Head of caudate nucleus (tissue), 42 donors: ENCODE measurements at regions not wholly inside any gene's neighbourhood (a gene's known extent, or its start where the extent isn't known, plus 50 kb on each side); places are given as distances from the start of the nearest gene placed in this dataset.
A peak's percentile ranks its signal among the peaks of the same experiment; 100 is the strongest.

Experiments used
- DNase-seq, 42 donors: peaks; one replicate each; pipeline versions ENCODE4 v3.0.0 to v3.0.0-alpha.2; 2020 to 2021; ENCODE audit warnings: mixed read lengths in 7 of 42
- intact Hi-C: fragments of 100-400 bp; cut with DNase I; formaldehyde crosslinking; loops from one replicate; pipeline ENCODE4 v1.15.0; 2022

GRCh38 chr19:28843761-28844492 lies 369.0 kb downstream of the UQCRFS1 start:
- intact Hi-C loops, result no loop called here
- DNase-seq, result no peak

GRCh38 chr19:28841531-28841930 lies 371.4 kb downstream of the UQCRFS1 start:
- no peak for DNase-seq
- intact Hi-C loops, result no loop called here

GRCh38 chr19:28840891-28841290 lies 372.1 kb downstream of the UQCRFS1 start:
- intact Hi-C loops, result no loop called here

GRCh38 chr19:28839455-28839854 lies 373.5 kb downstream of the UQCRFS1 start:
- intact Hi-C loops, result no loop called here

More at GRCh38 chr19:28840891-28841290, 372.1 kb downstream of the UQCRFS1 start:
- no peak for DNase-seq

GRCh38 chr19:28838909-28839308 lies 374.0 kb downstream of the UQCRFS1 start:
- intact Hi-C loops, result no loop called here
- DNase-seq, result no peak

More at GRCh38 chr19:28839455-28839854, 373.5 kb downstream of the UQCRFS1 start:
- no peak for DNase-seq

- intact Hi-C loops, result no loop called here
- DNase-seq, result no peak
Observed at GRCh38 chr19:28836421-28836820, 376.5 kb downstream of the UQCRFS1 start.

GRCh38 chr19:28834996-28835395 lies 378.0 kb downstream of the UQCRFS1 start:
- DNase-seq, result no peak
- intact Hi-C loops, result no loop called here

GRCh38 chr19:28831462-28831861 lies 381.5 kb downstream of the UQCRFS1 start:
- no peak for DNase-seq
- intact Hi-C loops, result no loop called here

- peak in 12 of 42 donors; percentile 3 to 48 (median 20) for DNase-seq
- intact Hi-C loops, result no loop called here
Observed at GRCh38 chr19:28829762-28830161, 383.2 kb downstream of the UQCRFS1 start.

- DNase-seq, result no peak
- intact Hi-C loops, result no loop called here
Observed at GRCh38 chr19:28829359-28829758, 383.6 kb downstream of the UQCRFS1 start.

- no peak for DNase-seq
- intact Hi-C loops, result no loop called here
Observed at GRCh38 chr19:28828276-28828870, 384.6 kb downstream of the UQCRFS1 start.

- peak in 1 of 42 donors; percentile 18 for DNase-seq
- intact Hi-C loops, result no loop called here
Observed at GRCh38 chr19:28827382-28827781, 385.6 kb downstream of the UQCRFS1 start.

- intact Hi-C loops, result no loop called here
- no peak for DNase-seq
Observed at GRCh38 chr19:28823338-28823961, 389.5 kb downstream of the UQCRFS1 start.

- DNase-seq, result no peak
- intact Hi-C loops, result no loop called here
Observed at GRCh38 chr19:28820289-28820688, 392.7 kb downstream of the UQCRFS1 start.

GRCh38 chr19:28815257-28815656 lies 397.7 kb downstream of the UQCRFS1 start:
- intact Hi-C loops, result no loop called here
- DNase-seq, result no peak

GRCh38 chr19:28794301-28794700 lies 418.6 kb downstream of the UQCRFS1 start:
- intact Hi-C loops, result no loop called here
- no peak for DNase-seq

GRCh38 chr19:28793391-28794168 lies 419.4 kb downstream of the UQCRFS1 start:
- intact Hi-C loops, result no loop called here
- DNase-seq, result peak in 28 of 42 donors; percentile 1 to 52 (median 20)

- intact Hi-C loops, result no loop called here
- DNase-seq, result no peak
Observed at GRCh38 chr19:28785971-28786370, 427.0 kb downstream of the UQCRFS1 start.

GRCh38 chr19:28764066-28764465 lies 448.9 kb downstream of the UQCRFS1 start:
- DNase-seq, result no peak
- intact Hi-C loops, result no loop called here

GRCh38 chr19:28746478-28746877 lies 466.5 kb downstream of the UQCRFS1 start:
- DNase-seq, result no peak
- intact Hi-C loops, result no loop called here
